IMR-90 (cell line): ENCODE measurements at regions not wholly inside any gene's neighbourhood (a gene's known extent, or its start where the extent isn't known, plus 50 kb on each side); places are given as distances from the start of the nearest gene placed in this dataset.

Source experiments
- ATAC-seq: fragments of 200-7000 bp; cut with Tn5 transposase; 2 replicates; pipeline ENCODE4 v1.9.1; 2020; ENCODE audit warnings: low read depth, mild to moderate bottlenecking, moderate library complexity
- BruUV-seq: library from RNA; stranded (reverse); fragments of 400-500 nt; replicated peaks from 2 replicates; lab custom pipeline; 2021; lab: Mats Ljungman, UMichigan
- CTCF ChIA-PET: fragments of 300-600 bp; formaldehyde crosslinking; extraction: SDS; loops from one replicate; lab custom pipeline; 2021; ENCODE audit warnings: antibody characterized with exemption; lab: Yijun Ruan, JAX
- POLR2A ChIA-PET: fragments of 300-600 bp; sonication (Branson Sonifier 250); formaldehyde crosslinking; loops from one replicate; lab custom pipeline; 2022; ENCODE audit warnings: antibody characterized with exemption; ENCODE audit not compliant: unreplicated experiment; lab: Charles Lee
- DNase-seq: peaks from one replicate; pipeline ENCODE4 v3.0.0; 2013
- H2AFZ ChIP-seq: replicated peaks from 2 replicates; pipeline ENCODE3; 2013; ENCODE audit warnings: low read length, mild to moderate bottlenecking; ENCODE audit not compliant: poor library complexity
- H2AK5ac ChIP-seq: 2 replicates; pipeline ENCODE4 v1.6.1; 2013; ENCODE audit warnings: low read depth, low read length, inconsistent platforms
- H2AK9ac ChIP-seq: replicated peaks from 2 replicates; pipeline ENCODE3; 2013; ENCODE audit warnings: mild to moderate bottlenecking, low read depth, low read length, moderate library complexity; ENCODE audit not compliant: poor library complexity
- H2BK120ac ChIP-seq: 2 replicates; pipeline ENCODE4 v1.6.1; 2013; ENCODE audit warnings: low read depth, low read length, inconsistent platforms
- H2BK15ac ChIP-seq: 3 replicates; pipeline ENCODE4 v1.6.1; 2013; ENCODE audit warnings: low read depth, low read length, inconsistent platforms
- H2BK20ac ChIP-seq: 2 replicates; pipeline ENCODE4 v1.6.1; 2013; ENCODE audit warnings: low read depth, mild to moderate bottlenecking, inconsistent platforms, low read length, moderate library complexity
- H2BK5ac ChIP-seq: 2 replicates; pipeline ENCODE4 v1.6.1; 2013; ENCODE audit warnings: mild to moderate bottlenecking, low read depth, low read length, inconsistent platforms; ENCODE audit not compliant: poor library complexity, severe bottlenecking
- H3K14ac ChIP-seq: replicated peaks from 2 replicates; pipeline ENCODE4 v1.6.1; 2013; ENCODE audit warnings: low read depth, low read length, inconsistent platforms
- H3K18ac ChIP-seq: 2 replicates; pipeline ENCODE4 v1.6.1; 2013; ENCODE audit warnings: low read depth, low read length, control low read depth
- H3K23ac ChIP-seq: 2 replicates; pipeline ENCODE4 v1.6.1; 2013; ENCODE audit warnings: low read depth, low read length, inconsistent platforms
- H3K27ac ChIP-seq: 2 replicates; pipeline ENCODE4 v1.5.1; 2013; ENCODE audit warnings: mild to moderate bottlenecking, control low read depth, low read length; ENCODE audit not compliant: insufficient read depth
- H3K27me3 ChIP-seq: 2 replicates; pipeline ENCODE4 v1.6.1; 2013; ENCODE audit warnings: low read length; ENCODE audit not compliant: control insufficient read depth, insufficient read depth
- H3K36me3 ChIP-seq: 2 replicates; pipeline ENCODE4 v1.6.1; 2013; ENCODE audit warnings: low read length, mixed read lengths; ENCODE audit not compliant: control insufficient read depth, insufficient read depth
- H3K4ac ChIP-seq: 2 replicates; pipeline ENCODE4 v1.6.1; 2013; ENCODE audit warnings: low read depth, low read length, inconsistent platforms
- H3K4me1 ChIP-seq: 2 replicates; pipeline ENCODE4 v1.6.1; 2013; ENCODE audit warnings: low read length, mixed read lengths; ENCODE audit not compliant: control insufficient read depth, insufficient read depth
- H3K4me2 ChIP-seq: 2 replicates; pipeline ENCODE4 v1.6.1; 2013; ENCODE audit warnings: low read depth, mild to moderate bottlenecking, control low read depth, low read length, moderate library complexity
- H3K4me3 ChIP-seq: 2 replicates; pipeline ENCODE4 v1.5.1; 2013; ENCODE audit warnings: low read depth, mild to moderate bottlenecking, control low read depth, low read length, moderate library complexity; ENCODE audit not compliant: insufficient read depth
- H3K56ac ChIP-seq: 2 replicates; pipeline ENCODE4 v1.6.1; 2013; ENCODE audit warnings: low read length, inconsistent platforms; ENCODE audit not compliant: insufficient read depth; ENCODE audit errors: extremely low read depth
- H3K79me1 ChIP-seq, 2 experiments: 2 replicates each; pipeline ENCODE4 v1.6.1; 2013; ENCODE audit warnings: low read length in 2 of 2, inconsistent platforms in 1 of 2, low read depth in 1 of 2
- H3K9ac ChIP-seq: 2 replicates; pipeline ENCODE4 v1.6.1; 2013; ENCODE audit warnings: low read depth, low read length, control low read depth
- H3K9me1 ChIP-seq: 2 replicates; pipeline ENCODE4 v1.6.1; 2013; ENCODE audit warnings: low read length, inconsistent platforms; ENCODE audit not compliant: insufficient read depth
- H3K9me3 ChIP-seq: 2 replicates; pipeline ENCODE4 v1.6.1; 2013; ENCODE audit warnings: low read length; ENCODE audit not compliant: control insufficient read depth, insufficient read depth
- H4K20me1 ChIP-seq: 2 replicates; pipeline ENCODE4 v1.6.1; 2013; ENCODE audit warnings: low read length, inconsistent platforms; ENCODE audit not compliant: insufficient read depth
- H4K5ac ChIP-seq: 2 replicates; pipeline ENCODE4 v1.6.1; 2013; ENCODE audit warnings: mild to moderate bottlenecking, low read depth, low read length, control low read depth
- H4K8ac ChIP-seq, 2 experiments: 2 replicates each; pipeline ENCODE4 v1.6.1; 2013; ENCODE audit warnings: low read depth in 2 of 2, low read length in 2 of 2, control low read depth in 1 of 2, inconsistent platforms in 1 of 2
- H4K91ac ChIP-seq: 2 replicates; pipeline ENCODE4 v1.6.1; 2013; ENCODE audit warnings: low read depth, low read length, inconsistent platforms; ENCODE audit not compliant: insufficient read depth
- CEBPB ChIP-seq: IDR thresholded peaks from 2 replicates; pipeline ENCODE4 v1.6.1; 2012; ENCODE audit warnings: low read depth, low read length, improper control_type of control experiment
- CHD1 ChIP-seq: IDR thresholded peaks from 2 replicates; pipeline ENCODE4 v1.6.1; 2012; ENCODE audit warnings: low read depth, low read length, improper control_type of control experiment
- FOS ChIP-seq: fragments of 150-350 bp; IDR thresholded peaks from 2 replicates; pipeline ENCODE4 v1.6.1; 2016; ENCODE audit warnings: low read depth, low read length
- MAFK ChIP-seq: IDR thresholded peaks from 2 replicates; pipeline ENCODE4 v1.6.1; 2012; ENCODE audit warnings: low read depth, low read length, improper control_type of control experiment
- NFE2L2 ChIP-seq: fragments of 150-350 bp; IDR thresholded peaks from 2 replicates; pipeline ENCODE4 v1.6.1; 2016; ENCODE audit warnings: low read depth, mild to moderate bottlenecking, low read length
- POLR2A ChIP-seq: IDR thresholded peaks from 2 replicates; pipeline ENCODE4 v1.6.1; 2012; ENCODE audit warnings: mild to moderate bottlenecking, low read depth, low read length
- RCOR1 ChIP-seq: IDR thresholded peaks from 2 replicates; pipeline ENCODE4 v1.6.1; 2012; ENCODE audit warnings: mild to moderate bottlenecking, low read length, improper control_type of control experiment; ENCODE audit not compliant: insufficient replicate concordance
- WGBS, 2 experiments: methylation state at CpG; one replicate each; pipeline versions ENCODE4 v1.1.5 to v1.1.7; 2013; ENCODE audit warnings: missing lambda C conversion rate in 2 of 2; ENCODE audit not compliant: insufficient read length in 1 of 2; ENCODE audit errors: extremely low coverage in 2 of 2; 5-methylcytosine and 5-hydroxymethylcytosine counted together
- dilution Hi-C: fragments of 300-500 bp; cut with HindIII; formaldehyde crosslinking; loops from one replicate; pipeline ENCODE4 v1.14.3; 2018; ENCODE audit warnings: low sequenced_read_pairs; ENCODE audit not compliant: unreplicated experiment
- in situ Hi-C: fragments of 300-500 bp; cut with MboI; formaldehyde crosslinking; loops from 3 replicates; pipeline ENCODE4 v1.14.3; 2019; ENCODE audit warnings: low sequenced_read_pairs, inconsistent platforms, mixed read lengths
- intact Hi-C: fragments of 100-400 bp; cut with micrococcal nuclease; formaldehyde crosslinking; loops from 2 replicates; pipeline ENCODE4 v1.10.0; 2022
- TF ChIP-seq, protein P1 (sequence below): conservative IDR thresholded peaks from 2 replicates; pipeline ENCODE4 v1.5.1; 2012; ENCODE audit warnings: mild to moderate bottlenecking, low read depth, low read length, improper control_type of control experiment
- TF ChIP-seq, protein P2 (sequence below): fragments of 150-350 bp; IDR thresholded peaks from 2 replicates; pipeline ENCODE4 v1.6.1; 2017; ENCODE audit warnings: mild to moderate bottlenecking, antibody characterized with exemption, low read length, low read depth

DNA sequence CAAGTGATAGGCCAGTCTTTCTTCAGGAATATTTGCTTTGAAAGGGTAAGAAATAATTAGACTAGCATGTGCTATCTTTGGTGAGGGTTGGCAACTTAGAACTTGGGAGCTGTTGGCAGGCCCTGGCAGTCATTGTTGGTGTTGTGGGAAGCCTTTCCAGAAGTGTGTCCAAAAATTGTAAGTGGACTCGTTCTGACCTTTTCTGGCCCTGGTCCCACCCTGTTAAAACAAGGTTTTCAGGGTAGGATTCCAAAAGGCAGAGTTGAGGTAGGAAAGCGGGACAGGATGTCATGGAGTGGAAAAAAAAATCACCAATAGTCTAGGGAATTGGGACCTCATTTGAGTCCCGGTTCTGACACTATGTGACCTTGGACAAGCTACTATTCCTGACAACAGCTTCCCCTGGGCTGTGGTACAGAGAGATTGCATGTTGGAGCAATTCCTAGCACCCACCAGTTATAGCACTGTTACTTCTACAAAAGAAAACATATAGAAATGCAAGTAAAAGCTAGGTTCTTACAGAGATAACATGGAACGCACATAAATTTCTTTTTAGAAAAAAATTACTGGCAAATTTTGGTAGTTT lies 299.3 kb upstream of the DDI1 start:
- Histone ChIP-seq H2BK5ac (no peak overlapping the region), H2BK15ac (no peak overlapping the region), H4K91ac (no peak overlapping the region), H3K36me3 (no peaks in the 10 kb centered on the region), H3K27me3 (no peaks in the 10 kb centered on the region), H2BK120ac (no peak overlapping the region), H2BK20ac (no peak overlapping the region), H3K27ac (no peak overlapping the region), H3K4me2 (no peak overlapping the region), H3K79me1 (no peaks in the 10 kb centered on the region), H3K23ac (no peak overlapping the region), H3K4me3 (no peak overlapping the region), H4K20me1 (no peaks in the 10 kb centered on the region), H3K9me3 (no peaks in the 10 kb centered on the region), H4K8ac (no peak overlapping the region), H4K5ac (no peak overlapping the region), H3K14ac (no peak overlapping the region), H3K9me1 (0 out of 2 replicates have a peak, but pooled peaks cover 4% of the 10 kb centered on the region), H3K4ac (no peak overlapping the region), H3K56ac (no peak overlapping the region), H3K18ac (no peak overlapping the region), H3K4me1 (peaks cover 1% of the 10 kb centered on the region; the same call in 1 of the 2 replicates), H2AK9ac (no peak overlapping the region), H2AFZ (no peak overlapping the region), H2AK5ac (no peak overlapping the region), H3K9ac (no peak overlapping the region)
- ChIA-PET POLR2A (no interaction called here), CTCF (interaction anchor here (0.6 kb wide), 1 partner anchor 54 kb away, joined by 3 read pairs; no protein-coding TSS in a partner anchor)
- dilution Hi-C loops: no loop called here
- DNase-seq (no peak), ATAC-seq (no peak)
- WGBS, 2 experiments: no CpG with 5 or more reads among the region's 4 CpGs
- in situ Hi-C loops: no loop called here
- intact Hi-C loops: no loop called here
- no TSS peak for BruUV-seq
- no peak for TF ChIP-seq RCOR1
- TF ChIP-seq MAFK: no peak
- TF ChIP-seq, protein P1, sequence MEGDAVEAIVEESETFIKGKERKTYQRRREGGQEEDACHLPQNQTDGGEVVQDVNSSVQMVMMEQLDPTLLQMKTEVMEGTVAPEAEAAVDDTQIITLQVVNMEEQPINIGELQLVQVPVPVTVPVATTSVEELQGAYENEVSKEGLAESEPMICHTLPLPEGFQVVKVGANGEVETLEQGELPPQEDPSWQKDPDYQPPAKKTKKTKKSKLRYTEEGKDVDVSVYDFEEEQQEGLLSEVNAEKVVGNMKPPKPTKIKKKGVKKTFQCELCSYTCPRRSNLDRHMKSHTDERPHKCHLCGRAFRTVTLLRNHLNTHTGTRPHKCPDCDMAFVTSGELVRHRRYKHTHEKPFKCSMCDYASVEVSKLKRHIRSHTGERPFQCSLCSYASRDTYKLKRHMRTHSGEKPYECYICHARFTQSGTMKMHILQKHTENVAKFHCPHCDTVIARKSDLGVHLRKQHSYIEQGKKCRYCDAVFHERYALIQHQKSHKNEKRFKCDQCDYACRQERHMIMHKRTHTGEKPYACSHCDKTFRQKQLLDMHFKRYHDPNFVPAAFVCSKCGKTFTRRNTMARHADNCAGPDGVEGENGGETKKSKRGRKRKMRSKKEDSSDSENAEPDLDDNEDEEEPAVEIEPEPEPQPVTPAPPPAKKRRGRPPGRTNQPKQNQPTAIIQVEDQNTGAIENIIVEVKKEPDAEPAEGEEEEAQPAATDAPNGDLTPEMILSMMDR: no peak
- TF ChIP-seq, protein P2, sequence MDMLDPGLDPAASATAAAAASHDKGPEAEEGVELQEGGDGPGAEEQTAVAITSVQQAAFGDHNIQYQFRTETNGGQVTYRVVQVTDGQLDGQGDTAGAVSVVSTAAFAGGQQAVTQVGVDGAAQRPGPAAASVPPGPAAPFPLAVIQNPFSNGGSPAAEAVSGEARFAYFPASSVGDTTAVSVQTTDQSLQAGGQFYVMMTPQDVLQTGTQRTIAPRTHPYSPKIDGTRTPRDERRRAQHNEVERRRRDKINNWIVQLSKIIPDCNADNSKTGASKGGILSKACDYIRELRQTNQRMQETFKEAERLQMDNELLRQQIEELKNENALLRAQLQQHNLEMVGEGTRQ: no peak
- TF ChIP-seq CEBPB: no peak
- TF ChIP-seq FOS: no peak
- TF ChIP-seq NFE2L2: no peak
- no peak for TF ChIP-seq CHD1
- TF ChIP-seq POLR2A: no peak
